ENCODE measurements at regions not wholly inside any gene's neighbourhood (a gene's known extent, or its start where the extent isn't known, plus 50 kb on each side); places are given as distances from the start of the nearest gene placed in this dataset.

DNA sequence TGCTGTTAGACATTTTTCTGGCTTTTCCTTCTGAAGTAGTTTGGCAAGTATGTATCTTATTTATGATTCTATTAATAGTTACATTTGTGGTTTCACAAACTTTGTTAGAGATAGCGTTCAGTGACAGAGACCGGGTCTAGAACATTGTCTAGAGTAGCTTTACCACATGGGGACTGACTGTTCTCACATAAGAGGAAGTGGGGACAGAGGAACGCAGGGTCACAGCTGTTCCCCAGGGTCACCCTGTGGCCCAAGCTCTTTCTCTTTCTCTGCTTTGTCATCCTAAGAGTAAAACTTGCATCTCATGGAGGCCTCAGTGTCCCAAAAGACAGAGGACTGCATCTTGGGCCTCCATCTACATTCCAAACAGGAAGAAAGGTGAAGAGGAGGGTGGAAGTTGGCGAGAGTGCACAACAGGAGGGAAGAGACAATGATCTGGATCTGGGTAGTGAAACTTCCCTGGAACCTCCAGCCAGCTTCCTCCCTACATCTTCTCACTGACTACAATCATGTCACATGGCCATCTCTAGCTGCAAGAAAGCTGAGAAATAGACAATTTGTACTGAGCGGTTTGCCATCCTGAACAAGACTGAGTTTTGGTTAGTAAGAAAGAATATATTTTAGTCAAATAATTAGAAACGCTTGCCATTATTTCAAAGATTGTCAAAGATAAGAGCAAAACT lies 645.8 kb upstream of the ARID1B start:
- peak; percentile 51 for DNase-seq (ENCODE audit: low read depth)
- no peak overlapping the region for H3K4me3 ChIP-seq (ENCODE audit: low read depth, low read length)
- TF ChIP-seq, protein P1, sequence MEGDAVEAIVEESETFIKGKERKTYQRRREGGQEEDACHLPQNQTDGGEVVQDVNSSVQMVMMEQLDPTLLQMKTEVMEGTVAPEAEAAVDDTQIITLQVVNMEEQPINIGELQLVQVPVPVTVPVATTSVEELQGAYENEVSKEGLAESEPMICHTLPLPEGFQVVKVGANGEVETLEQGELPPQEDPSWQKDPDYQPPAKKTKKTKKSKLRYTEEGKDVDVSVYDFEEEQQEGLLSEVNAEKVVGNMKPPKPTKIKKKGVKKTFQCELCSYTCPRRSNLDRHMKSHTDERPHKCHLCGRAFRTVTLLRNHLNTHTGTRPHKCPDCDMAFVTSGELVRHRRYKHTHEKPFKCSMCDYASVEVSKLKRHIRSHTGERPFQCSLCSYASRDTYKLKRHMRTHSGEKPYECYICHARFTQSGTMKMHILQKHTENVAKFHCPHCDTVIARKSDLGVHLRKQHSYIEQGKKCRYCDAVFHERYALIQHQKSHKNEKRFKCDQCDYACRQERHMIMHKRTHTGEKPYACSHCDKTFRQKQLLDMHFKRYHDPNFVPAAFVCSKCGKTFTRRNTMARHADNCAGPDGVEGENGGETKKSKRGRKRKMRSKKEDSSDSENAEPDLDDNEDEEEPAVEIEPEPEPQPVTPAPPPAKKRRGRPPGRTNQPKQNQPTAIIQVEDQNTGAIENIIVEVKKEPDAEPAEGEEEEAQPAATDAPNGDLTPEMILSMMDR (IDR thresholded peaks at IDR 0.05; ENCODE audit: insufficient read depth, low read depth, low read length, missing control alignments), result no peak

DNA sequence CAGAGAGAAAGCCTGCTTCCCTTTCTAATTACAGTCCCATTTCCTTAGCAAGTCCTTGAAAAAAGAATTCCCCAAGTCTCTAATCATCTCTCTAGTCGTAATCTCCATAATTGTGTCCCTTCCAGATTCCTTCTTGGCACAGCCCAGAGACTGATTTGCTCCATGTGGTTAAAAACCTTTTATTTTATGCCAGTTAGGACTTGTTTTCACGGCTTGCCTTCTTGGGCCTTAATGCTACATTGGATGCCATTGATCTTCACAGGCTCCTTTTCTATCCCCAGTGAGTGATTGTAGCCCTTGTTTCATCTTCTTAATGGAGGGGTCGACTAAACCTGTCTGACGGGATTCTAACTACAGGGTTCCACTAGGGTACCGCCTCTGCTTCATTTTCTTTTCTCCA lies 650.6 kb upstream of the ARID1B start:
- no peak overlapping the region for H3K4me3 ChIP-seq (ENCODE audit: low read depth, low read length)
- TF ChIP-seq, protein P1 (IDR thresholded peaks at IDR 0.05; ENCODE audit: insufficient read depth, low read depth, low read length, missing control alignments), result no peak
- no peak for DNase-seq (ENCODE audit: low read depth)

DNA sequence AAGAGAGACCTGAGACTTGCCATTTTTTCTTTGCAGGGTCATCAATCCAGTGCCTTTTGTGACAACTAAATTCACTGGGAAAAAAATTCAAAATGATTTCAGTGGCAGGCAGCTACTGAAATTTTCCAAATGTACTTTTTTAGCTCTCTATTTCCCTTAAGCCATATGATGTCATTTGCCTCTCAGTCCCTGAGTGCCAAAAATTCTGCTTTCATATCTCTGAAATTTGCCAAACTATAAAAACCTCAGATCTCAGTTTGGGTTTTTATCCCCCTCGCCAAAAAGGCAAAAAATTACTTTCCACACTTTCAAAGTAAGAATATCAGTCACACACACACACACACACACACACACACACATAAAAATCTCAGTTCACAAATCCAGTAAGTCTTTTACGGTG lies 651.3 kb upstream of the ARID1B start:
- no peak overlapping the region for H3K4me3 ChIP-seq (ENCODE audit: low read depth, low read length)
- TF ChIP-seq, protein P1 (IDR thresholded peaks at IDR 0.05; ENCODE audit: insufficient read depth, low read depth, low read length, missing control alignments), result no peak
- DNase-seq (ENCODE audit: low read depth), result no peak

DNA sequence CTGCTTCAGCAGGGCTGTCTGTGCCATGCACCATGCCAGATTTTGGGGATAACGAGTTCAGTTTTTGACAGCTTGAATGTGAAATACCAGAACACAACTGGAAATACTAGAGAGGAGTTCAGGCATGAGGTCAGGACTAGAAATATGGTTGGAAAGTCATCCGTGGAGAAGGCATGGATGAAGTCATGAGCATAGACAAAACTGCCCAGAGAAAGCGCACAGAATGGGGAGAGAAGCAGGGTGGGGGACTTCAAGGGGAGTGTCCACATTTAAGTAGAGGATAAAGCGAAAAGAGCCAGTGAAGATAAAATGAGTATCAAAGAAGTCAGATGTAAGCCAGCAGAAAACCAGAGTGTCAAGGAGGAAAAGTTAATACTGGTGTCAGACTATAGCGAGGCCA lies 653.4 kb upstream of the ARID1B start:
- TF ChIP-seq, protein P1 (IDR thresholded peaks at IDR 0.05; ENCODE audit: insufficient read depth, low read depth, low read length, missing control alignments), result no peak
- no peak for DNase-seq (ENCODE audit: low read depth)
- no peak overlapping the region for H3K4me3 ChIP-seq (ENCODE audit: low read depth, low read length)

DNA sequence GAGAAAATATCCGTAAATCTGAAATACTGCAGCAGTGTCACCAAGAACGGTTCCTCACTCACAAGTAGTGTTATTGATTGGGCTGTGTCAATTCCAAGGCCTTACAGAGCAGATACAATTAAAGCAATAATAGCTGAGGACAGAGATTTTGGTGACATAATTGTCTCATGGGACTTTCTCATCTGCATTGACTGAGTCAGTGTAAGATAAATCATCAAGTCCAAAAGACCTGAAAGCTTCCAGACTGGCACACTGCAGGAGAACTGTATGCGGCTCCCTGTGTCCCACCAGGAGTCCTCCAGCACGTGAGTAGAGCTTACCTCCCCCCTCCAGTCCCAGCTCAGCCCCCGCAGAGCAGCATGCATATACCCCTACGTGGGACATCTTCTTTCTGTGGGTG lies 655.2 kb upstream of the ARID1B start:
- no peak overlapping the region for H3K4me3 ChIP-seq (ENCODE audit: low read depth, low read length)
- no peak for DNase-seq (ENCODE audit: low read depth)
- TF ChIP-seq, protein P1 (IDR thresholded peaks at IDR 0.05; ENCODE audit: insufficient read depth, low read depth, low read length, missing control alignments), result no peak

DNA sequence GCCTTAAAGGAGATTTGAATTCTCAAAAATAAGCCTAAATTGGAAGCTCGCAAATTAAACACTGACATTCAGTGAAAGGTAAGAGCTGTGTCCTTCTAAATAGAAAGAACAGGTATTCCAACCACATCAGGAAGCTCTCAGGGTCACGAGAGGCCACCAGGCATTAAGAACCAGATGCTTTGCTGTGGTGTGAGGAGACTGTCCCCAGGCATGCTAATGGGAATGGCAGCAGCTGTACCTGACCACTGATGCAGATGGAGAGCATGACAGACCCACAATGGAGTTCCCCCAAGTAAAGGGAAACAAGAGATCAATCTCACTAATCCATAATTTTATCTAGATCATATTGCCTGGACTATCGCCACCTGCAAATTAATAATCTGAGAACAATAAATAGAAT lies 658.9 kb upstream of the NOX3 start:
- TF ChIP-seq, protein P1 (IDR thresholded peaks at IDR 0.05; ENCODE audit: insufficient read depth, low read depth, low read length, missing control alignments), result no peak
- DNase-seq (ENCODE audit: low read depth), result no peak

DNA sequence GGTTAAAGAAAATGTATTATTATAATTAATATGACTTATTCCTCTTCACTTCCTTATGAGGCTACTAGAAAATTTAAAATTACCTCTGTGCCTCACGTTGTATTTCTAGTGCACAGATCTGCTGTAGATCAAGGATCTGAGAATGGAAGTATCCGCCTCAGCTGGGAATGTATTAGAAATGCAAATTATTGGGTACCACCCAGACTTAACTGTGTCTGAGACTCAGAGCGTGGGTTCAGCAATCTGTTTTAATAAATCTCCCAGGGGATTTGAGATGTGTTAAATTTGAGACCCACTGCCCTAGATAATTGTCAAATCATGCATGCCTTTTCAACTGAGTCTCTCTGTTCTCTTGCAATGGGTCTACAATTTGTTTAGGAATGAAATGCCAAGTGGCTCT lies 658.0 kb upstream of the NOX3 start:
- DNase-seq (ENCODE audit: low read depth), result no peak
- TF ChIP-seq, protein P1 (IDR thresholded peaks at IDR 0.05; ENCODE audit: insufficient read depth, low read depth, low read length, missing control alignments), result no peak

More for the DNA sequence above, 658.9 kb upstream of the NOX3 start:
- no peak overlapping the region for H3K4me3 ChIP-seq (ENCODE audit: low read depth, low read length)

More for the DNA sequence above, 658.0 kb upstream of the NOX3 start:
- H3K4me3 ChIP-seq (ENCODE audit: low read depth, low read length), result no peak overlapping the region
